Transverse colon (tissue), 4 donors: ENCODE measurements at regions not wholly inside any gene's neighbourhood (a gene's known extent, or its start where the extent isn't known, plus 50 kb on each side); places are given as distances from the start of the nearest gene placed in this dataset.

ENCODE experiments used
- CTCF ChIP-seq, 5 experiments: fragments of 200-600 bp in 3 of 5; fragments of 450-650 bp in 2 of 5; sonication (generic) in 3 of 5; IDR thresholded peaks; 1 replicate in 2 of 5; 2 replicates in 3 of 5; pipeline ENCODE4 v1.5.1; 2016 to 2017; ENCODE audit warnings: antibody characterized with exemption in 5 of 5, inconsistent platforms in 3 of 5, mild to moderate bottlenecking in 2 of 5, moderate library complexity in 1 of 5
- EP300 ChIP-seq: sonication (generic); formaldehyde crosslinking; IDR thresholded peaks from one replicate; pipeline ENCODE4 v1.6.1; 2017; ENCODE audit warnings: antibody characterized with exemption, low read depth
- POLR2A ChIP-seq: fragments of 450-650 bp; IDR thresholded peaks from one replicate; pipeline ENCODE4 v1.6.1; 2016; ENCODE audit warnings: antibody characterized with exemption, mild to moderate bottlenecking, moderate library complexity
- POLR2AphosphoS5 ChIP-seq, 3 donors: sonication (generic); formaldehyde crosslinking; IDR thresholded peaks; one replicate each; pipeline ENCODE4 v1.6.1; 2016; ENCODE audit warnings: antibody characterized with exemption in 3 of 3

- no peak for TF ChIP-seq CTCF (IDR thresholded peaks at IDR 0.05)
- TF ChIP-seq POLR2A = no peak
- no peak for TF ChIP-seq EP300
- TF ChIP-seq POLR2AphosphoS5 (IDR thresholded peaks at IDR 0.05) = no peak
Measured at GRCh38 chr17:27232328-27232727, 61.6 kb upstream of the WSB1 start.
